ENCODE measurements at regions not wholly inside any gene's neighbourhood (a gene's known extent, or its start where the extent isn't known, plus 50 kb on each side); places are given as distances from the start of the nearest gene placed in this dataset.

- CTCF ChIA-PET = interaction anchor here (1.4 kb wide), 1 partner anchor 263 kb away, joined by 3 read pairs; no protein-coding TSS in a partner anchor
- H2AFZ ChIP-seq (ENCODE audit: low read depth) = peak overlapping the region; percentile 72
- H3K27ac ChIP-seq (ENCODE audit: low read depth in 2 of 2, low read length in 1 of 2) = no peak overlapping the region
- no peaks in the 10 kb centered on the region for H4K20me1 ChIP-seq (ENCODE audit: insufficient read depth)
- no peaks in the 10 kb centered on the region for H3K9me3 ChIP-seq
- H3K9me2 ChIP-seq = no peaks in the 10 kb centered on the region
- H3K36me3 ChIP-seq (replicated peaks in 1 of 2; ENCODE audit: control insufficient read depth in 1 of 2, insufficient read depth in 2 of 2, low read length in 1 of 2) = no peaks in the 10 kb centered on the region
- POLR2A ChIA-PET = no interaction called here
- peak overlapping the region; percentile 43 to 48 for H3K4me3 ChIP-seq (ENCODE audit: low read depth in 2 of 2, low read length in 1 of 2)
- WGBS (ENCODE audit: low lambda C conversion rate) = 27% methylated on average over 38 of the region's 61 CpGs
- H3K4me2 ChIP-seq = peak overlapping the region; percentile 65
- H3K79me2 ChIP-seq (ENCODE audit: insufficient read depth) = no peaks in the 10 kb centered on the region
- H3F3A ChIP-seq (replicated peaks; ENCODE audit: insufficient read depth) = no peaks in the 10 kb centered on the region
- DNase-seq = peak; percentile 77
- H3K9ac ChIP-seq = peak overlapping the region; percentile 31; the same call in 1 of the 2 replicates
- no peak for TF ChIP-seq CHD2 (IDR thresholded peaks at IDR 0.05; ENCODE audit: low read length, partially characterized antibody)
- peak; percentile 46; the same call in 1 of the 2 replicates for TF ChIP-seq MAX (IDR thresholded peaks at IDR 0.05; ENCODE audit: low read depth)
- no peaks in the 10 kb centered on the region; a peak in 1 of 4 replicates for H3K4me1 ChIP-seq (ENCODE audit: control insufficient read depth in 1 of 2, insufficient read depth in 2 of 2, low read depth in 1 of 2, low read length in 1 of 2)
- no peaks in the 10 kb centered on the region for H3K27me3 ChIP-seq (ENCODE audit: insufficient read depth)
Measured at GRCh38 chr5:127229185-127229889, 61.3 kb upstream of the MEGF10 start.

DNA sequence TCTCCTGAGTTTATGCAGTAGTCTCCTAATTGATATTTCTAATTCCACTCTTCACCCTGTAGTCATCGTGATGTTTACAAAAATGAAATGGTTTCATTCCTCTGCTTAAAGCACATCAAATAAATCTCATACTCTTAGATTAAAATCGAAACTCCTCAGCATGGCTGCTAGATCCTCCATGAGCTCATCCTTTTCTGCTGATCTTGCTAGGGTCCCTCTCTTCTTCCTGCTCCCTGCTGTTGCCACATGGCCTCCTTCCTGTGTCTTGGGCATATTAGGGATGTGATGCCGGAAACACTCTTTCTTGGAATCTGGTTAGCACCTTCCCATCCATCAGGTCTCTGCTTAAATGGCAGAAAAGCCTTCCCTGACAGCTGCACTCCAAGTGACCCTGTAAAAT lies 59.5 kb upstream of the MEGF10 start:
- H3K79me2 ChIP-seq (ENCODE audit: insufficient read depth) = no peaks in the 10 kb centered on the region
- H3K27me3 ChIP-seq (ENCODE audit: insufficient read depth) = no peaks in the 10 kb centered on the region
- H4K20me1 ChIP-seq (ENCODE audit: insufficient read depth) = no peaks in the 10 kb centered on the region
- no peaks in the 10 kb centered on the region; a peak in 1 of 4 replicates for H3K4me1 ChIP-seq (ENCODE audit: control insufficient read depth in 1 of 2, insufficient read depth in 2 of 2, low read depth in 1 of 2, low read length in 1 of 2)
- H3F3A ChIP-seq (replicated peaks; ENCODE audit: insufficient read depth) = no peaks in the 10 kb centered on the region
- H3K36me3 ChIP-seq (replicated peaks in 1 of 2; ENCODE audit: control insufficient read depth in 1 of 2, insufficient read depth in 2 of 2, low read length in 1 of 2) = no peaks in the 10 kb centered on the region
- no peak for DNase-seq
- ChIA-PET CTCF (interaction anchor here (0.6 to 1.2 kb wide), 2 partner anchors 12 to 262 kb away, joined by 3 read pairs; no protein-coding TSS in a partner anchor), POLR2A (no interaction called here)
- no peaks in the 10 kb centered on the region for H3K9me3 ChIP-seq
- H3K9ac ChIP-seq = no peak overlapping the region
- H3K9me2 ChIP-seq = no peaks in the 10 kb centered on the region
- no peak overlapping the region for H3K27ac ChIP-seq (ENCODE audit: low read depth in 2 of 2, low read length in 1 of 2)
- H3K4me2 ChIP-seq = no peak overlapping the region
- H3K4me3 ChIP-seq (ENCODE audit: low read depth in 2 of 2, low read length in 1 of 2) = no peak overlapping the region
- WGBS (ENCODE audit: low lambda C conversion rate) = 89% methylated on average over 3 of the region's 3 CpGs
- no peak overlapping the region for H2AFZ ChIP-seq (ENCODE audit: low read depth)
- TF ChIP-seq MAX (IDR thresholded peaks at IDR 0.05; ENCODE audit: low read depth) (no peak), GABPA (IDR thresholded peaks at IDR 0.05; ENCODE audit: low read depth) (no peak), ELF1 (IDR thresholded peaks at IDR 0.05) (no peak), NRF1 (IDR thresholded peaks at IDR 0.05; ENCODE audit: low read depth, low read length) (no peak), EZH2phosphoT487 (IDR thresholded peaks at IDR 0.05; ENCODE audit: borderline replicate concordance, low read depth) (no peak), ZBTB33 (IDR thresholded peaks at IDR 0.05; ENCODE audit: borderline replicate concordance, low read depth) (no peak), MEF2A (IDR thresholded peaks at IDR 0.05; ENCODE audit: borderline replicate concordance, low read depth) (no peak), SIN3A (IDR thresholded peaks at IDR 0.05; ENCODE audit: borderline replicate concordance, low read depth, low read length) (no peak), POLR2AphosphoS5 (IDR thresholded peaks at IDR 0.05; ENCODE audit: low read depth, low read length) (no peak), EP300 (IDR thresholded peaks at IDR 0.05; ENCODE audit: borderline replicate concordance in 1 of 2, low read depth in 1 of 2, low read length in 1 of 2) (no peak), USF1 (IDR thresholded peaks at IDR 0.05; ENCODE audit: borderline replicate concordance, low read depth) (no peak), RFX5 (IDR thresholded peaks at IDR 0.05; ENCODE audit: low read length) (no peak), TEAD4 (IDR thresholded peaks at IDR 0.05; ENCODE audit: borderline replicate concordance, insufficient read depth) (no peak), YY1 (IDR thresholded peaks at IDR 0.05; ENCODE audit: low read depth) (no peak), JUND (IDR thresholded peaks at IDR 0.05) (no peak)
- TF ChIP-seq, protein P1, sequence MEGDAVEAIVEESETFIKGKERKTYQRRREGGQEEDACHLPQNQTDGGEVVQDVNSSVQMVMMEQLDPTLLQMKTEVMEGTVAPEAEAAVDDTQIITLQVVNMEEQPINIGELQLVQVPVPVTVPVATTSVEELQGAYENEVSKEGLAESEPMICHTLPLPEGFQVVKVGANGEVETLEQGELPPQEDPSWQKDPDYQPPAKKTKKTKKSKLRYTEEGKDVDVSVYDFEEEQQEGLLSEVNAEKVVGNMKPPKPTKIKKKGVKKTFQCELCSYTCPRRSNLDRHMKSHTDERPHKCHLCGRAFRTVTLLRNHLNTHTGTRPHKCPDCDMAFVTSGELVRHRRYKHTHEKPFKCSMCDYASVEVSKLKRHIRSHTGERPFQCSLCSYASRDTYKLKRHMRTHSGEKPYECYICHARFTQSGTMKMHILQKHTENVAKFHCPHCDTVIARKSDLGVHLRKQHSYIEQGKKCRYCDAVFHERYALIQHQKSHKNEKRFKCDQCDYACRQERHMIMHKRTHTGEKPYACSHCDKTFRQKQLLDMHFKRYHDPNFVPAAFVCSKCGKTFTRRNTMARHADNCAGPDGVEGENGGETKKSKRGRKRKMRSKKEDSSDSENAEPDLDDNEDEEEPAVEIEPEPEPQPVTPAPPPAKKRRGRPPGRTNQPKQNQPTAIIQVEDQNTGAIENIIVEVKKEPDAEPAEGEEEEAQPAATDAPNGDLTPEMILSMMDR (IDR thresholded peaks at IDR 0.05) = no peak
- TF ChIP-seq, protein P2, sequence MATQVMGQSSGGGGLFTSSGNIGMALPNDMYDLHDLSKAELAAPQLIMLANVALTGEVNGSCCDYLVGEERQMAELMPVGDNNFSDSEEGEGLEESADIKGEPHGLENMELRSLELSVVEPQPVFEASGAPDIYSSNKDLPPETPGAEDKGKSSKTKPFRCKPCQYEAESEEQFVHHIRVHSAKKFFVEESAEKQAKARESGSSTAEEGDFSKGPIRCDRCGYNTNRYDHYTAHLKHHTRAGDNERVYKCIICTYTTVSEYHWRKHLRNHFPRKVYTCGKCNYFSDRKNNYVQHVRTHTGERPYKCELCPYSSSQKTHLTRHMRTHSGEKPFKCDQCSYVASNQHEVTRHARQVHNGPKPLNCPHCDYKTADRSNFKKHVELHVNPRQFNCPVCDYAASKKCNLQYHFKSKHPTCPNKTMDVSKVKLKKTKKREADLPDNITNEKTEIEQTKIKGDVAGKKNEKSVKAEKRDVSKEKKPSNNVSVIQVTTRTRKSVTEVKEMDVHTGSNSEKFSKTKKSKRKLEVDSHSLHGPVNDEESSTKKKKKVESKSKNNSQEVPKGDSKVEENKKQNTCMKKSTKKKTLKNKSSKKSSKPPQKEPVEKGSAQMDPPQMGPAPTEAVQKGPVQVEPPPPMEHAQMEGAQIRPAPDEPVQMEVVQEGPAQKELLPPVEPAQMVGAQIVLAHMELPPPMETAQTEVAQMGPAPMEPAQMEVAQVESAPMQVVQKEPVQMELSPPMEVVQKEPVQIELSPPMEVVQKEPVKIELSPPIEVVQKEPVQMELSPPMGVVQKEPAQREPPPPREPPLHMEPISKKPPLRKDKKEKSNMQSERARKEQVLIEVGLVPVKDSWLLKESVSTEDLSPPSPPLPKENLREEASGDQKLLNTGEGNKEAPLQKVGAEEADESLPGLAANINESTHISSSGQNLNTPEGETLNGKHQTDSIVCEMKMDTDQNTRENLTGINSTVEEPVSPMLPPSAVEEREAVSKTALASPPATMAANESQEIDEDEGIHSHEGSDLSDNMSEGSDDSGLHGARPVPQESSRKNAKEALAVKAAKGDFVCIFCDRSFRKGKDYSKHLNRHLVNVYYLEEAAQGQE (IDR thresholded peaks at IDR 0.05; ENCODE audit: low read depth, low read length) = no peak

Measured in SK-N-SH (cell line).